DOHH2 (cell line): ENCODE measurements at regions not wholly inside any gene's neighbourhood (a gene's known extent, or its start where the extent isn't known, plus 50 kb on each side); places are given as distances from the start of the nearest gene placed in this dataset.

Experiments
- H3F3A ChIP-seq: fragments of 200-600 bp; sonication (generic), shearing (Covaris generic); 2 replicates; pipeline ENCODE4 v1.6.0; 2016; ENCODE audit warnings: antibody characterized with exemption, mild to moderate bottlenecking; ENCODE audit not compliant: control insufficient read depth, insufficient read depth
- H3K27ac ChIP-seq: fragments of 200-600 bp; sonication (generic); 2 replicates; pipeline ENCODE4 v1.5.1; 2014; ENCODE audit warnings: low read depth, mild to moderate bottlenecking, low read length, moderate library complexity
- H3K27me3 ChIP-seq: fragments of 200-600 bp; sonication (generic); 2 replicates; pipeline ENCODE4 v1.6.1; 2014; ENCODE audit warnings: mild to moderate bottlenecking, low read length, mixed read lengths; ENCODE audit not compliant: control insufficient read depth
- H3K36me3 ChIP-seq: fragments of 200-600 bp; sonication (generic); 2 replicates; pipeline ENCODE4 v1.6.1; 2014; ENCODE audit warnings: mild to moderate bottlenecking, low read length, moderate library complexity, mixed read lengths; ENCODE audit not compliant: control insufficient read depth
- H3K4me1 ChIP-seq: fragments of 200-600 bp; sonication (generic); 2 replicates; pipeline ENCODE4 v1.6.1; 2014; ENCODE audit warnings: mild to moderate bottlenecking, low read length, mixed read lengths; ENCODE audit not compliant: control insufficient read depth
- H3K4me2 ChIP-seq: fragments of 200-600 bp; sonication (generic); 2 replicates; pipeline ENCODE4 v1.6.0; 2014; ENCODE audit warnings: mild to moderate bottlenecking, low read length, moderate library complexity
- H3K4me3 ChIP-seq: fragments of 200-600 bp; sonication (generic); 2 replicates; pipeline ENCODE4 v1.5.1; 2014; ENCODE audit warnings: mild to moderate bottlenecking, low read length, mixed read lengths
- H3K79me2 ChIP-seq: fragments of 200-600 bp; sonication (generic); 2 replicates; pipeline ENCODE4 v1.6.1; 2014; ENCODE audit warnings: mild to moderate bottlenecking, low read length, mixed read lengths; ENCODE audit not compliant: control insufficient read depth
- H3K9me2 ChIP-seq: fragments of 200-600 bp; sonication (generic); replicated peaks from 2 replicates; pipeline ENCODE4 v1.6.1; 2014; ENCODE audit warnings: mild to moderate bottlenecking, low read length, mixed read lengths; ENCODE audit not compliant: control insufficient read depth
- H3K9me3 ChIP-seq: fragments of 200-600 bp; sonication (generic); 2 replicates; pipeline ENCODE4 v1.6.1; 2014; ENCODE audit warnings: antibody characterized with exemption, low read length, mixed read lengths; ENCODE audit not compliant: control insufficient read depth, insufficient read depth
- H4K20me1 ChIP-seq: fragments of 200-600 bp; sonication (generic); 2 replicates; pipeline ENCODE4 v1.6.0; 2014; ENCODE audit warnings: low read depth, mild to moderate bottlenecking, antibody characterized with exemption, low read length, moderate library complexity; ENCODE audit not compliant: control insufficient read depth, insufficient read depth
- EZH2phosphoT487 ChIP-seq: fragments of 200-600 bp; sonication (generic); IDR thresholded peaks from 2 replicates; pipeline ENCODE4 v1.6.1; 2017; ENCODE audit warnings: borderline replicate concordance, mild to moderate bottlenecking, antibody characterized with exemption, low read length, moderate library complexity, mixed read lengths
- TF ChIP-seq, protein P1 (sequence below): fragments of 200-600 bp; sonication (generic); IDR thresholded peaks from one replicate; pipeline ENCODE4 v1.5.1; 2014; ENCODE audit warnings: antibody characterized with exemption, mild to moderate bottlenecking, low read depth, low read length; ENCODE audit not compliant: poor library complexity, severe bottlenecking

- Histone ChIP-seq H3K4me1 (no peaks in the 10 kb centered on the region), H3K36me3 (no peaks in the 10 kb centered on the region), H4K20me1 (no peaks in the 10 kb centered on the region), H3F3A (no peaks in the 10 kb centered on the region), H3K9me2 (no peaks in the 10 kb centered on the region), H3K9me3 (no peaks in the 10 kb centered on the region), H3K27me3 (no peaks in the 10 kb centered on the region), H3K4me3 (no peak overlapping the region), H3K4me2 (no peak overlapping the region), H3K79me2 (no peaks in the 10 kb centered on the region), H3K27ac (no peak overlapping the region)
- no peak for TF ChIP-seq EZH2phosphoT487
- TF ChIP-seq, protein P1, sequence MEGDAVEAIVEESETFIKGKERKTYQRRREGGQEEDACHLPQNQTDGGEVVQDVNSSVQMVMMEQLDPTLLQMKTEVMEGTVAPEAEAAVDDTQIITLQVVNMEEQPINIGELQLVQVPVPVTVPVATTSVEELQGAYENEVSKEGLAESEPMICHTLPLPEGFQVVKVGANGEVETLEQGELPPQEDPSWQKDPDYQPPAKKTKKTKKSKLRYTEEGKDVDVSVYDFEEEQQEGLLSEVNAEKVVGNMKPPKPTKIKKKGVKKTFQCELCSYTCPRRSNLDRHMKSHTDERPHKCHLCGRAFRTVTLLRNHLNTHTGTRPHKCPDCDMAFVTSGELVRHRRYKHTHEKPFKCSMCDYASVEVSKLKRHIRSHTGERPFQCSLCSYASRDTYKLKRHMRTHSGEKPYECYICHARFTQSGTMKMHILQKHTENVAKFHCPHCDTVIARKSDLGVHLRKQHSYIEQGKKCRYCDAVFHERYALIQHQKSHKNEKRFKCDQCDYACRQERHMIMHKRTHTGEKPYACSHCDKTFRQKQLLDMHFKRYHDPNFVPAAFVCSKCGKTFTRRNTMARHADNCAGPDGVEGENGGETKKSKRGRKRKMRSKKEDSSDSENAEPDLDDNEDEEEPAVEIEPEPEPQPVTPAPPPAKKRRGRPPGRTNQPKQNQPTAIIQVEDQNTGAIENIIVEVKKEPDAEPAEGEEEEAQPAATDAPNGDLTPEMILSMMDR = no peak
These were observed 202.3 kb downstream of the KIF21A start for GRCh38 chr12:39240587-39240986.

DNA sequence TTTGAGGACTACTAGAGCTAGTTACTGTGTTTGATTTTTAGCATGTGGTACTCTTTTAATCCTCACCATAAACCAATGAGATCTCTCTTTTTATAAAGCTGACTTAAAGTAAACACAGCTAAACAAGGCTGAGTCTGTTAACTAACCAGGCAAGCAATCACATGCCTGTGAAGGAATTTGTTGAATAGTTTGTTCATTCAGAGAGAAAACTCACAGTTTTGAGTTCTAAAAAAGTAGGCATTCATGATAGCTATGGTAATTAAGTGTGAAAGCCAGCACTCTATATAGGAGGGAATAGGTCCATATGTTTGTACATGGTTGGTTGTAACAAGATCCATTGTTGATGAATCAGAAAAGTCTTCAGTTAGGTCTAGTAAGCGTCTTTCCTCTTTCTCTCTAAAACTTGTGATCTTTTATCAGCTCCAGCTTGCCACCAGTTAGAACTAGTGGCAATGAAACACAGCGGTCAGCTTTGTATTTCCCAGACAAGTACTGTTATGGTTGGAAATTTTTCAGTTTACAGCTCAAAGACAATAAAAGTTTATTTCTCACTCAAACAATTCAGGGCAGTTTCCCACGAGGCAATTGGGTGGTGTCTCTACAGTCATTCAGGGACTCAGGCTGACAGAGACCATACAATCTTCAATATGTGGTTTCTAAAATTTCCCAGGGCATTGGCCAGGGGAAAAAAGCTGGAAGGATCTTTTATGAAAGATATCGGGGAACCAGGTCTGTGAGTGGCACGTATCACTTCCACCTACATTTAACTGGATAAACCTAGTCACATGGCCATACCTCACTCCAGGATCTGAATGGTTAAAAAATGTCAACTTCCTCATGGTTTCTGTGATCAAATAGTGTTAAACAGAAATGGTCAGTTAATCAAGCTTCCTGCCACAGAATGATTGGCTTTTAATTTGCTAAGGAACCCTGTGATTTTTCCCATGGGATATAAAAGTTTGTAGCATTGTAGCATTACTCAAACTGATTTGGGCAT lies 203.1 kb downstream of the KIF21A start:
- H3K4me3 ChIP-seq = no peak overlapping the region
- H3F3A ChIP-seq = no peaks in the 10 kb centered on the region
- TF ChIP-seq EZH2phosphoT487 = no peak
- TF ChIP-seq, protein P1 = no peak
- H3K27me3 ChIP-seq = no peaks in the 10 kb centered on the region
- H4K20me1 ChIP-seq = no peaks in the 10 kb centered on the region
- H3K9me3 ChIP-seq = no peaks in the 10 kb centered on the region
- H3K79me2 ChIP-seq = no peaks in the 10 kb centered on the region
- no peaks in the 10 kb centered on the region for H3K4me1 ChIP-seq
- no peak overlapping the region for H3K27ac ChIP-seq
- no peak overlapping the region for H3K4me2 ChIP-seq
- no peaks in the 10 kb centered on the region for H3K36me3 ChIP-seq
- H3K9me2 ChIP-seq = no peaks in the 10 kb centered on the region

- H3K9me2 ChIP-seq = no peaks in the 10 kb centered on the region
- no peaks in the 10 kb centered on the region for H3K4me1 ChIP-seq
- H3K79me2 ChIP-seq = no peaks in the 10 kb centered on the region
- H3K36me3 ChIP-seq = no peaks in the 10 kb centered on the region
- no peak overlapping the region for H3K27ac ChIP-seq
- TF ChIP-seq, protein P1 = no peak
- no peak for TF ChIP-seq EZH2phosphoT487
- H3K27me3 ChIP-seq = no peaks in the 10 kb centered on the region
- H4K20me1 ChIP-seq = no peaks in the 10 kb centered on the region
- H3K4me2 ChIP-seq = no peak overlapping the region
- H3K9me3 ChIP-seq = no peaks in the 10 kb centered on the region
- no peaks in the 10 kb centered on the region for H3F3A ChIP-seq
- no peak overlapping the region for H3K4me3 ChIP-seq
These were observed 205.9 kb downstream of the KIF21A start for GRCh38 chr12:39237004-39237403.
